ENCODE measurements at regions not wholly inside any gene's neighbourhood (a gene's known extent, or its start where the extent isn't known, plus 50 kb on each side); places are given as distances from the start of the nearest gene placed in this dataset.

DNA sequence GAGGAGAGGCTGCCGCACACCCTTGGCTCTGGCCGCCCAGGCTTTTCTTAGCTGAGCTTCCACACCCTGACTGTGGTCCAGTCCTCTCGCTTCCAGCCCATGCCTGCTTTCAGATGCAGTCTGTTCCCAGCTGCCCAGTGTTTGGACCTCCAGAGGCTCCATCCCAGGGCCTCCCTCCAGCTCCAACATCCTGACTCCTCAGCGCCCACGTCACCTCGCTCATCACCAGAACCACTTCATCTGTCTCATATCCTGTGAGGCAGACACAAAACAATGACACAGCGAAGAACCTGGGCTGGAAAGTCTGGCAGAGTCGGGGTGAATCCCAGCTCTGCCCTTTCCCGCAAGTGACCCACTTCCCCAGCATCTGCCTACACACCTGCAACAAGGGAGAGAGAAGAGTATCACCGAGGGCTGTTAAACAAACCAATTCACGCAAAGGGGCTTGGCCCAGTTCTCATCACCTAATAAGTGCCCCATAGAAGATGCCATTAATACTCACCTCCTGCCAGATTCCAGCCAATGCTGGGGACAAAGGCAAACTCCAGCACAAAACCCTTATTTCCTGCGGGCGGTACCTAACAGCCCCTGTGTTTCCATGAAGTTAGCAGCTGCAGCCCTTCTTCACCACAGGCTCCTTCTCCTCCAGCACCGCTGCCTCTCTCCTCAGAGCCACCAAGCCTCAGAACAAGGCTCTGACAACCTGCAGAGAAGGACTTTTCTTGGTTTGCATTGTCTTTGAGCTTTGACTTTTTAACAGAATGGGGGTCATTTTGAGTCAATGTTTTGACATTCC, 133.4 kb upstream of the CDH4 start:
- TF ChIP-seq, protein P1, sequence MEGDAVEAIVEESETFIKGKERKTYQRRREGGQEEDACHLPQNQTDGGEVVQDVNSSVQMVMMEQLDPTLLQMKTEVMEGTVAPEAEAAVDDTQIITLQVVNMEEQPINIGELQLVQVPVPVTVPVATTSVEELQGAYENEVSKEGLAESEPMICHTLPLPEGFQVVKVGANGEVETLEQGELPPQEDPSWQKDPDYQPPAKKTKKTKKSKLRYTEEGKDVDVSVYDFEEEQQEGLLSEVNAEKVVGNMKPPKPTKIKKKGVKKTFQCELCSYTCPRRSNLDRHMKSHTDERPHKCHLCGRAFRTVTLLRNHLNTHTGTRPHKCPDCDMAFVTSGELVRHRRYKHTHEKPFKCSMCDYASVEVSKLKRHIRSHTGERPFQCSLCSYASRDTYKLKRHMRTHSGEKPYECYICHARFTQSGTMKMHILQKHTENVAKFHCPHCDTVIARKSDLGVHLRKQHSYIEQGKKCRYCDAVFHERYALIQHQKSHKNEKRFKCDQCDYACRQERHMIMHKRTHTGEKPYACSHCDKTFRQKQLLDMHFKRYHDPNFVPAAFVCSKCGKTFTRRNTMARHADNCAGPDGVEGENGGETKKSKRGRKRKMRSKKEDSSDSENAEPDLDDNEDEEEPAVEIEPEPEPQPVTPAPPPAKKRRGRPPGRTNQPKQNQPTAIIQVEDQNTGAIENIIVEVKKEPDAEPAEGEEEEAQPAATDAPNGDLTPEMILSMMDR (IDR thresholded peaks at IDR 0.05): no peak
- H3K27ac Mint-ChIP-seq: no peak overlapping the region
- H3K9me3 Mint-ChIP-seq: no peaks in the 10 kb centered on the region
- H3K27me3 Mint-ChIP-seq (ENCODE audit: low read depth, poor library complexity): peaks cover 57% of the 10 kb centered on the region
- no peak for DNase-seq
- peaks cover 19% of the 10 kb centered on the region for H3K4me1 Mint-ChIP-seq
- H3K36me3 Mint-ChIP-seq (ENCODE audit: low read depth): no peaks in the 10 kb centered on the region
- H3K4me3 Mint-ChIP-seq: no peak overlapping the region

GRCh38 chr20:61119273-61119672, 132.8 kb upstream of the CDH4 start:
- Mint-ChIP-seq H3K9me3 (no peaks in the 10 kb centered on the region), H3K4me1 (peaks cover 19% of the 10 kb centered on the region)

DNA sequence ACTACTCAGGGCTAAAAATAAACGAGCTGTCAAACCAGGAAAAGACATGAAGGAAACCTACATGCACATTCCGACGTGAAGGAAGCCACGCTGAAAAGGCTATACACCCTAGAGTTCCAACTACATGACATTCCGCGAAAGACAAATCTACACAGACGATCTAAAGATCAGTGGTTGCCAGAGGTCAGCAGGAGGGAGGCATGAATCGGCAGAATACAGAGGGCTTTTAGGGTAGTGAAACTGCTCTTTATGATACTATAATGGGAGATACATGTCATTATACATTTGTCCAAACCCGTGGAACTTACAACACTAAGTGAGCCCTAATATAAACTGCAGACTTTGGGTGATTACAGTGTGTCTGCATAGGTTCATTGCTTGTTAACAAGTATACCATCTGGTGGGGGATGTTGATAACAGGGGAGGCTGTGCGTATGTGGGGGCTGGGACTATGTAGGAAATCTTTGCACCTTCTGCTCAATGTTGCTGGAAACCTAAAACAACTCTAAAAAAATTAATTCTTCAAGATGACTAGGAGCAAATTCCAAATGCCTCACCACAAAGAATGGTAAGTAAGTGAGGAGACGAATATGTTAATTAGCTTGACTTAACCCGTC, 132.2 kb upstream of the CDH4 start:
- Mint-ChIP-seq H3K9me3 (no peaks in the 10 kb centered on the region), H3K4me1 (peaks cover 19% of the 10 kb centered on the region), H3K4me3 (no peak overlapping the region), H3K27me3 (ENCODE audit: low read depth, poor library complexity) (peaks cover 53% of the 10 kb centered on the region), H3K27ac (no peak overlapping the region), H3K36me3 (ENCODE audit: low read depth) (no peaks in the 10 kb centered on the region)
- DNase-seq: no peak
- TF ChIP-seq, protein P1 (IDR thresholded peaks at IDR 0.05): no peak

More at GRCh38 chr20:61119273-61119672, 132.8 kb upstream of the CDH4 start:
- no peak for DNase-seq
- Mint-ChIP-seq H3K27me3 (ENCODE audit: low read depth, poor library complexity) (peaks cover 58% of the 10 kb centered on the region), H3K36me3 (ENCODE audit: low read depth) (no peaks in the 10 kb centered on the region), H3K4me3 (no peak overlapping the region), H3K27ac (no peak overlapping the region)
- TF ChIP-seq, protein P1 (IDR thresholded peaks at IDR 0.05): no peak

DNA sequence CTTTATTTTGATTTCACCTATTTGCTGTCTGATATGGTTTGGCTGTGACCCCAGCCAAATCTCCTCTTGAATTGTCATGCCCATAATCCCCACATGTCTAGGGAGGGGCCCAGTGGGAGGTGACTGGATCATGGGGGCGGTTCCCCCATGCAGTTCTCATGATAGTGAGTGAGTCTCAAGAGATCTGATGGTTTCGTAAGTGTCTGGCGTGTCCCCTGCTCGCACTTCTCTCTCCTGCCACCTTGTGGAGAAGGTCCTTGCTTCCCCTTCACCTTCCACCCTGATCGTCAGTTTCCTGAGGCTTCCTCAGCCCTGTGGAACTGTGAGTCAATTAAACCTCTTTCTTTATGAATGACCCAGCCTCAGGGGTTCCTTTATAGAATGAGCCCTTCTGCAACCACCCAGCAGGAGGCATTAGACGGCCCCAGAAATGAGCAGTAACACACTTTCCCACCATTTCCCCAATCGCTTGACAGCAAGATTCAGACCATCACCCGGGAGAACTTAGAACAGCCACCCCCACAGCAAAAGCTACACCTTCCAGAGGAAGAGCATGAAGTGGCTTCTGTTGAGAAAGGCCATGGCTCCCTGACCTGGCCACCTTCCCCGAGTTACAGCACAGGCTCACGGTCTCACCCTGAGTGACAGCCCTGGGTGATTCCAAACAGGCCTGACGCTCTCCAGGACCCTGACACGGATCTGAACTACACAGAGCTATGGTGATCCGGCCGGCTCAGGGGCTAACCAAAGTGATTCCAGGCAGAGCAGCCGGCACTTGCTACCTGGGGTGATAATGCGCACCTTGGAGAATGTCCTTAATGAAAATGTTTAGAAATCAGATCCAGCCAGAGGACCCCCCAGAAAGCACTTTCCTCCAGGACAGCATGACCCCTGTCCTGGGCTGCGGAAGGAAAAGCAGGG, 131.2 kb upstream of the CDH4 start:
- Mint-ChIP-seq H3K4me3 (no peak overlapping the region), H3K36me3 (ENCODE audit: low read depth) (no peaks in the 10 kb centered on the region), H3K4me1 (peaks cover 23% of the 10 kb centered on the region), H3K27me3 (ENCODE audit: low read depth, poor library complexity) (peaks cover 45% of the 10 kb centered on the region), H3K27ac (no peak overlapping the region), H3K9me3 (no peaks in the 10 kb centered on the region)
- DNase-seq: peak; percentile 55
- TF ChIP-seq, protein P1 (IDR thresholded peaks at IDR 0.05): peak; percentile 62

DNA sequence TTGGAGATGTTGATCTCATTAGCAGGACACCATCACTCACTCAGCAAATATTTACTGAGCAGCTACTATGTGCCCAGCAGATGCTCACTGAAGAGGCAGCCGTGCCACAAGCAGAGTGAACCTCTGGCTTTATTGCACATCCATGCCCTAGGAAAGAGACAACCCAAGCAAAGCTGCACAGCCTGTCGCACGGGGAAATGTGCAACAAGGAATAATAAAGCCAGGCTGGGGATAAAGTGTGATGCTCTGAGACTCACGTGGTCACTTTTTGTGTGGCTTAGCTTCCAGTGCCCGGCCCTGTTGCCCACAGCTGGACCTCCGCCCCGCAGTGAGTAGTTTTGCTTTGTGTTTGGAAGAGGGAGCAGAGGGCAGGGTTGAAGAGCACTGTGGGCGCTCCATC, 130.4 kb upstream of the CDH4 start:
- no peaks in the 10 kb centered on the region for H3K36me3 Mint-ChIP-seq (ENCODE audit: low read depth)
- no peak overlapping the region for H3K4me3 Mint-ChIP-seq
- no peaks in the 10 kb centered on the region for H3K9me3 Mint-ChIP-seq
- peaks cover 25% of the 10 kb centered on the region for H3K4me1 Mint-ChIP-seq
- TF ChIP-seq, protein P1 (IDR thresholded peaks at IDR 0.05): no peak
- H3K27me3 Mint-ChIP-seq (ENCODE audit: low read depth, poor library complexity): peaks cover 42% of the 10 kb centered on the region
- no peak overlapping the region for H3K27ac Mint-ChIP-seq
- no peak for DNase-seq
